ENCODE measurements at regions not wholly inside any gene's neighbourhood (a gene's known extent, or its start where the extent isn't known, plus 50 kb on each side); places are given as distances from the start of the nearest gene placed in this dataset.

- H3K4me2 ChIP-seq (ENCODE audit: insufficient read depth, low read length) = no peak overlapping the region
- H3K9me3 ChIP-seq (ENCODE audit: insufficient read depth, low read length, severe bottlenecking) = no peaks in the 10 kb centered on the region
- H3K4me1 ChIP-seq (ENCODE audit: insufficient read depth, low read length) = no peaks in the 10 kb centered on the region
- no peak for ATAC-seq (ENCODE audit: insufficient read depth, low read depth)
- no peak for TF ChIP-seq CTCF (IDR thresholded peaks at IDR 0.05; ENCODE audit: borderline replicate concordance, extremely low read depth, low read length, poor library complexity, severe bottlenecking)
- no peak for TF ChIP-seq EZH2 (IDR thresholded peaks at IDR 0.05; ENCODE audit: borderline replicate concordance, low read depth, low read length, severe bottlenecking)
- H3K27ac ChIP-seq (ENCODE audit: low read length) = no peak overlapping the region
- DNase-seq = no peak
- H4K20me1 ChIP-seq (ENCODE audit: insufficient read depth, low read length) = peaks cover 5% of the 10 kb centered on the region; the same call in 1 of the 2 replicates
- H3K4me3 ChIP-seq (ENCODE audit: low read depth in 1 of 2, low read length in 2 of 2) = no peak overlapping the region
- no peaks in the 10 kb centered on the region for H3K79me2 ChIP-seq (ENCODE audit: insufficient read depth, low read length)
- peaks cover 34% of the 10 kb centered on the region for H3K27me3 ChIP-seq (ENCODE audit: insufficient read depth, low read length, poor library complexity)
- no peak overlapping the region for H3K9ac ChIP-seq (ENCODE audit: low read depth, low read length)
- H3K36me3 ChIP-seq (ENCODE audit: insufficient read depth, low read length) = no peaks in the 10 kb centered on the region
- H2AFZ ChIP-seq (ENCODE audit: low read depth, low read length) = no peak overlapping the region
These were observed 116.4 kb upstream of the SASH1 start for GRCh38 chr6:148226284-148226683.

- Histone ChIP-seq H3K27me3 (ENCODE audit: insufficient read depth, low read length, poor library complexity) (peaks cover 20% of the 10 kb centered on the region), H3K36me3 (ENCODE audit: insufficient read depth, low read length) (no peaks in the 10 kb centered on the region), H3K9ac (ENCODE audit: low read depth, low read length) (no peak overlapping the region), H3K79me2 (ENCODE audit: insufficient read depth, low read length) (no peaks in the 10 kb centered on the region), H3K4me2 (ENCODE audit: insufficient read depth, low read length) (no peak overlapping the region), H3K27ac (ENCODE audit: low read length) (no peak overlapping the region), H3K4me3 (ENCODE audit: low read depth in 1 of 2, low read length in 2 of 2) (no peak overlapping the region), H4K20me1 (ENCODE audit: insufficient read depth, low read length) (no peaks in the 10 kb centered on the region), H3K9me3 (ENCODE audit: insufficient read depth, low read length, severe bottlenecking) (no peaks in the 10 kb centered on the region), H3K4me1 (ENCODE audit: insufficient read depth, low read length) (no peaks in the 10 kb centered on the region), H2AFZ (ENCODE audit: low read depth, low read length) (no peak overlapping the region)
- TF ChIP-seq CTCF (IDR thresholded peaks at IDR 0.05; ENCODE audit: borderline replicate concordance, extremely low read depth, low read length, poor library complexity, severe bottlenecking) (no peak), EZH2 (IDR thresholded peaks at IDR 0.05; ENCODE audit: borderline replicate concordance, low read depth, low read length, severe bottlenecking) (no peak)
- no peak for DNase-seq
- no peak for ATAC-seq (ENCODE audit: insufficient read depth, low read depth)
These were observed 111.1 kb upstream of the SASH1 start for GRCh38 chr6:148231572-148231971.

GRCh38 chr6:148235446-148235845 is 107.2 kb upstream of the SASH1 start:
- Histone ChIP-seq H3K4me3 (ENCODE audit: low read depth in 1 of 2, low read length in 2 of 2) (no peak overlapping the region), H3K4me2 (ENCODE audit: insufficient read depth, low read length) (no peak overlapping the region), H3K79me2 (ENCODE audit: insufficient read depth, low read length) (no peaks in the 10 kb centered on the region), H3K36me3 (ENCODE audit: insufficient read depth, low read length) (no peaks in the 10 kb centered on the region), H2AFZ (ENCODE audit: low read depth, low read length) (no peak overlapping the region), H3K27me3 (ENCODE audit: insufficient read depth, low read length, poor library complexity) (peaks cover 28% of the 10 kb centered on the region), H3K9me3 (ENCODE audit: insufficient read depth, low read length, severe bottlenecking) (no peaks in the 10 kb centered on the region), H3K4me1 (ENCODE audit: insufficient read depth, low read length) (no peaks in the 10 kb centered on the region), H3K27ac (ENCODE audit: low read length) (no peak overlapping the region), H3K9ac (ENCODE audit: low read depth, low read length) (no peak overlapping the region), H4K20me1 (ENCODE audit: insufficient read depth, low read length) (no peaks in the 10 kb centered on the region)
- TF ChIP-seq EZH2 (IDR thresholded peaks at IDR 0.05; ENCODE audit: borderline replicate concordance, low read depth, low read length, severe bottlenecking) (no peak), CTCF (IDR thresholded peaks at IDR 0.05; ENCODE audit: borderline replicate concordance, extremely low read depth, low read length, poor library complexity, severe bottlenecking) (no peak)
- DNase-seq = no peak
- no peak for ATAC-seq (ENCODE audit: insufficient read depth, low read depth)

GRCh38 chr6:148238713-148239112 is 103.9 kb upstream of the SASH1 start:
- DNase-seq = no peak
- Histone ChIP-seq H3K79me2 (ENCODE audit: insufficient read depth, low read length) (no peaks in the 10 kb centered on the region), H2AFZ (ENCODE audit: low read depth, low read length) (no peak overlapping the region), H3K4me2 (ENCODE audit: insufficient read depth, low read length) (no peak overlapping the region), H3K4me3 (ENCODE audit: low read depth in 1 of 2, low read length in 2 of 2) (no peak overlapping the region), H3K27me3 (ENCODE audit: insufficient read depth, low read length, poor library complexity) (peaks cover 23% of the 10 kb centered on the region), H4K20me1 (ENCODE audit: insufficient read depth, low read length) (no peaks in the 10 kb centered on the region), H3K9ac (ENCODE audit: low read depth, low read length) (no peak overlapping the region), H3K9me3 (ENCODE audit: insufficient read depth, low read length, severe bottlenecking) (no peaks in the 10 kb centered on the region), H3K36me3 (ENCODE audit: insufficient read depth, low read length) (no peaks in the 10 kb centered on the region), H3K4me1 (ENCODE audit: insufficient read depth, low read length) (no peaks in the 10 kb centered on the region), H3K27ac (ENCODE audit: low read length) (no peak overlapping the region)
- TF ChIP-seq CTCF (IDR thresholded peaks at IDR 0.05; ENCODE audit: borderline replicate concordance, extremely low read depth, low read length, poor library complexity, severe bottlenecking) = no peak
- no peak for ATAC-seq (ENCODE audit: insufficient read depth, low read depth)
